ENCODE measurements at regions not wholly inside any gene's neighbourhood (a gene's known extent, or its start where the extent isn't known, plus 50 kb on each side); places are given as distances from the start of the nearest gene placed in this dataset.

- intact Hi-C loops (cut with micrococcal nuclease): no loop called here
- Mint-ChIP-seq H3K9me3 (no peaks in the 10 kb centered on the region), H3K36me3 (no peaks in the 10 kb centered on the region), H3K27ac (no peak overlapping the region), H3K27me3 (ENCODE audit: low read depth in 2 of 2) (peaks cover 0 to 13% of the 10 kb centered on the region in 2 donors), H3K4me3 (no peak overlapping the region), H3K4me1 (no peaks in the 10 kb centered on the region)
- Histone ChIP-seq H3K4me3 (ENCODE audit: low read length) (no peak overlapping the region), H3K27me3 (ENCODE audit: control insufficient read depth, insufficient read depth, low read length) (no peaks in the 10 kb centered on the region), H3K4me1 (ENCODE audit: control insufficient read depth, insufficient read depth, low read length) (no peaks in the 10 kb centered on the region), H3K27ac (ENCODE audit: low read length) (no peak overlapping the region), H3K9me3 (ENCODE audit: control insufficient read depth, insufficient read depth, low read length) (no peaks in the 10 kb centered on the region), H3K36me3 (ENCODE audit: control insufficient read depth, insufficient read depth, low read length) (no peaks in the 10 kb centered on the region)
- ATAC-seq: no peak
- DNase-seq: no peak
- 91% methylated on average over 10 of the region's 10 CpGs for WGBS (ENCODE audit: insufficient coverage)
- TF ChIP-seq, protein P1, sequence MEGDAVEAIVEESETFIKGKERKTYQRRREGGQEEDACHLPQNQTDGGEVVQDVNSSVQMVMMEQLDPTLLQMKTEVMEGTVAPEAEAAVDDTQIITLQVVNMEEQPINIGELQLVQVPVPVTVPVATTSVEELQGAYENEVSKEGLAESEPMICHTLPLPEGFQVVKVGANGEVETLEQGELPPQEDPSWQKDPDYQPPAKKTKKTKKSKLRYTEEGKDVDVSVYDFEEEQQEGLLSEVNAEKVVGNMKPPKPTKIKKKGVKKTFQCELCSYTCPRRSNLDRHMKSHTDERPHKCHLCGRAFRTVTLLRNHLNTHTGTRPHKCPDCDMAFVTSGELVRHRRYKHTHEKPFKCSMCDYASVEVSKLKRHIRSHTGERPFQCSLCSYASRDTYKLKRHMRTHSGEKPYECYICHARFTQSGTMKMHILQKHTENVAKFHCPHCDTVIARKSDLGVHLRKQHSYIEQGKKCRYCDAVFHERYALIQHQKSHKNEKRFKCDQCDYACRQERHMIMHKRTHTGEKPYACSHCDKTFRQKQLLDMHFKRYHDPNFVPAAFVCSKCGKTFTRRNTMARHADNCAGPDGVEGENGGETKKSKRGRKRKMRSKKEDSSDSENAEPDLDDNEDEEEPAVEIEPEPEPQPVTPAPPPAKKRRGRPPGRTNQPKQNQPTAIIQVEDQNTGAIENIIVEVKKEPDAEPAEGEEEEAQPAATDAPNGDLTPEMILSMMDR (IDR thresholded peaks at IDR 0.05): no peak
Measured at GRCh38 chr1:62967031-62967430, 183.1 kb downstream of the ATG4C start.

DNA sequence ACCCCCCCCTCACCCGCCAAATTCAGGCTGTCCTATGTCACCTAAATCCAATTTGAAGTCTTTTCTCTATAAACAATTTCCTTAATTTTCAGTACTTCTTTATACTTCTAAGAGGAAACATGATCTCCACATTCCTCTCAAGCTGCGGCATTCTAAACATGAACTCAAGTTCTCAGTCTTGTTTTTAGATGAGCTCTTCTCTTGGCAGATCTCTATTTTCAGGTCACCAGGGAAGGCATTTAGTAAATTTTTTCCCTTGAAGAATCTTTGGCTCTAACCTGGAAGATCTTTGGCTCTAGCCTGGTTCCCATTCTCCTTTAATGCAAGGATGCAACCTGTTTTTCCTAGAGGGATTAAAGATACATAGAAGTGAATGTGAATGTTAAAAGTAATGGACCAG, 193.4 kb downstream of the ATG4C start:
- no peaks in the 10 kb centered on the region for H3K36me3 Mint-ChIP-seq
- H3K4me1 Mint-ChIP-seq: no peaks in the 10 kb centered on the region
- TF ChIP-seq, protein P1 (IDR thresholded peaks at IDR 0.05): no peak
- WGBS (ENCODE audit: insufficient coverage): 88% methylated on average over 2 of the region's 2 CpGs
- H3K27ac Mint-ChIP-seq: no peak overlapping the region
- H3K4me3 Mint-ChIP-seq: no peak overlapping the region
- ATAC-seq: no peak
- H3K27me3 Mint-ChIP-seq (ENCODE audit: low read depth in 2 of 2): peaks cover 11 to 37% of the 10 kb centered on the region in 2 donors
- no peaks in the 10 kb centered on the region for H3K4me1 ChIP-seq (ENCODE audit: control insufficient read depth, insufficient read depth, low read length)
- H3K4me3 ChIP-seq (ENCODE audit: low read length): no peak overlapping the region
- intact Hi-C loops (cut with micrococcal nuclease): no loop called here
- no peaks in the 10 kb centered on the region for H3K27me3 ChIP-seq (ENCODE audit: control insufficient read depth, insufficient read depth, low read length)
- no peaks in the 10 kb centered on the region for H3K36me3 ChIP-seq (ENCODE audit: control insufficient read depth, insufficient read depth, low read length)
- H3K9me3 Mint-ChIP-seq: no peaks in the 10 kb centered on the region
- DNase-seq: no peak
- no peaks in the 10 kb centered on the region for H3K9me3 ChIP-seq (ENCODE audit: control insufficient read depth, insufficient read depth, low read length)
- no peak overlapping the region for H3K27ac ChIP-seq (ENCODE audit: low read length)

- H3K27me3 Mint-ChIP-seq (ENCODE audit: low read depth in 2 of 2): peaks cover 11 to 37% of the 10 kb centered on the region in 2 donors
- no peak overlapping the region for H3K4me3 Mint-ChIP-seq
Measured at GRCh38 chr1:62978741-62979140, 194.8 kb downstream of the ATG4C start.

GRCh38 chr1:62981434-62981833, 197.5 kb downstream of the ATG4C start:
- peaks cover 11 to 37% of the 10 kb centered on the region in 2 donors for H3K27me3 Mint-ChIP-seq (ENCODE audit: low read depth in 2 of 2)
- no peaks in the 10 kb centered on the region for H3K9me3 ChIP-seq (ENCODE audit: control insufficient read depth, insufficient read depth, low read length)

More at GRCh38 chr1:62978741-62979140, 194.8 kb downstream of the ATG4C start:
- H3K36me3 Mint-ChIP-seq: no peaks in the 10 kb centered on the region
- no peaks in the 10 kb centered on the region for H3K9me3 Mint-ChIP-seq
- Histone ChIP-seq H3K27ac (ENCODE audit: low read length) (no peak overlapping the region), H3K27me3 (ENCODE audit: control insufficient read depth, insufficient read depth, low read length) (no peaks in the 10 kb centered on the region), H3K9me3 (ENCODE audit: control insufficient read depth, insufficient read depth, low read length) (no peaks in the 10 kb centered on the region), H3K4me1 (ENCODE audit: control insufficient read depth, insufficient read depth, low read length) (no peaks in the 10 kb centered on the region), H3K36me3 (ENCODE audit: control insufficient read depth, insufficient read depth, low read length) (no peaks in the 10 kb centered on the region), H3K4me3 (ENCODE audit: low read length) (no peak overlapping the region)
- H3K27ac Mint-ChIP-seq: no peak overlapping the region
- H3K4me1 Mint-ChIP-seq: no peaks in the 10 kb centered on the region
- 71% methylated on average over 2 of the region's 2 CpGs for WGBS (ENCODE audit: insufficient coverage)
- ATAC-seq (no peak), DNase-seq (no peak)
- intact Hi-C loops (cut with micrococcal nuclease): no loop called here
- TF ChIP-seq, protein P1 (IDR thresholded peaks at IDR 0.05): no peak

More at GRCh38 chr1:62981434-62981833, 197.5 kb downstream of the ATG4C start:
- Mint-ChIP-seq H3K36me3 (no peaks in the 10 kb centered on the region), H3K4me3 (no peak overlapping the region), H3K27ac (no peak overlapping the region), H3K9me3 (no peaks in the 10 kb centered on the region), H3K4me1 (no peaks in the 10 kb centered on the region)
- Histone ChIP-seq H3K27ac (ENCODE audit: low read length) (no peak overlapping the region), H3K4me1 (ENCODE audit: control insufficient read depth, insufficient read depth, low read length) (no peaks in the 10 kb centered on the region), H3K27me3 (ENCODE audit: control insufficient read depth, insufficient read depth, low read length) (no peaks in the 10 kb centered on the region), H3K4me3 (ENCODE audit: low read length) (no peak overlapping the region), H3K36me3 (ENCODE audit: control insufficient read depth, insufficient read depth, low read length) (no peaks in the 10 kb centered on the region)
- TF ChIP-seq, protein P1 (IDR thresholded peaks at IDR 0.05): no peak
- WGBS (ENCODE audit: insufficient coverage): 90% methylated on average over 5 of the region's 5 CpGs
- intact Hi-C loops (cut with micrococcal nuclease): no loop called here
- DNase-seq (no peak), ATAC-seq (no peak)

Measured in natural killer cell (primary cell).